HepG2 (cell line): ENCODE measurements at regions not wholly inside any gene's neighbourhood (a gene's known extent, or its start where the extent isn't known, plus 50 kb on each side); places are given as distances from the start of the nearest gene placed in this dataset.

Experiments used
- CTCF ChIP-seq: sonication (generic); formaldehyde crosslinking; IDR thresholded peaks from 2 replicates; pipeline ENCODE4 v1.5.0; 2020; ENCODE audit warnings: mild to moderate bottlenecking, missing genetic modification reagents, moderate library complexity
- NR2F2 ChIP-seq: IDR thresholded peaks from 2 replicates; pipeline ENCODE4 v1.6.1; 2012; ENCODE audit warnings: low read depth, inconsistent platforms, borderline replicate concordance
- RAD21 ChIP-seq: fragments of 450-650 bp; formaldehyde crosslinking; IDR thresholded peaks from 2 replicates; pipeline ENCODE4 v1.5.0; 2020; ENCODE audit warnings: mild to moderate bottlenecking
- TBL1XR1 ChIP-seq: fragments of 150-350 bp; IDR thresholded peaks from 2 replicates; pipeline ENCODE4 v1.6.1; 2014; ENCODE audit warnings: borderline replicate concordance, low read length; ENCODE audit not compliant: partially characterized antibody

GRCh38 chr4:138907174-138907573 is 108.4 kb upstream of the NOCT start:
- no peak for TF ChIP-seq NR2F2
- TF ChIP-seq CTCF (CRISPR knock-in tag): no peak
- TF ChIP-seq TBL1XR1: no peak
- no peak for TF ChIP-seq RAD21 (CRISPR knock-in tag)
